IMR-90 (cell line): ENCODE measurements at regions not wholly inside any gene's neighbourhood (a gene's known extent, or its start where the extent isn't known, plus 50 kb on each side); places are given as distances from the start of the nearest gene placed in this dataset.

ENCODE experiments used
- ATAC-seq: fragments of 200-7000 bp; cut with Tn5 transposase; 2 replicates; pipeline ENCODE4 v1.9.1; 2020; ENCODE audit warnings: low read depth, mild to moderate bottlenecking, moderate library complexity
- BruUV-seq: library from RNA; stranded (reverse); fragments of 400-500 nt; replicated peaks from 2 replicates; lab custom pipeline; 2021; lab: Mats Ljungman, UMichigan
- CTCF ChIA-PET: fragments of 300-600 bp; formaldehyde crosslinking; extraction: SDS; loops from one replicate; lab custom pipeline; 2021; ENCODE audit warnings: antibody characterized with exemption; lab: Yijun Ruan, JAX
- POLR2A ChIA-PET: fragments of 300-600 bp; sonication (Branson Sonifier 250); formaldehyde crosslinking; loops from one replicate; lab custom pipeline; 2022; ENCODE audit warnings: antibody characterized with exemption; ENCODE audit not compliant: unreplicated experiment; lab: Charles Lee
- DNase-seq: peaks from one replicate; pipeline ENCODE4 v3.0.0; 2013
- H2AFZ ChIP-seq: replicated peaks from 2 replicates; pipeline ENCODE3; 2013; ENCODE audit warnings: low read length, mild to moderate bottlenecking; ENCODE audit not compliant: poor library complexity
- H2AK5ac ChIP-seq: 2 replicates; pipeline ENCODE4 v1.6.1; 2013; ENCODE audit warnings: low read depth, low read length, inconsistent platforms
- H2AK9ac ChIP-seq: replicated peaks from 2 replicates; pipeline ENCODE3; 2013; ENCODE audit warnings: mild to moderate bottlenecking, low read depth, low read length, moderate library complexity; ENCODE audit not compliant: poor library complexity
- H2BK120ac ChIP-seq: 2 replicates; pipeline ENCODE4 v1.6.1; 2013; ENCODE audit warnings: low read depth, low read length, inconsistent platforms
- H2BK15ac ChIP-seq: 3 replicates; pipeline ENCODE4 v1.6.1; 2013; ENCODE audit warnings: low read depth, low read length, inconsistent platforms
- H2BK20ac ChIP-seq: 2 replicates; pipeline ENCODE4 v1.6.1; 2013; ENCODE audit warnings: low read depth, mild to moderate bottlenecking, inconsistent platforms, low read length, moderate library complexity
- H2BK5ac ChIP-seq: 2 replicates; pipeline ENCODE4 v1.6.1; 2013; ENCODE audit warnings: mild to moderate bottlenecking, low read depth, low read length, inconsistent platforms; ENCODE audit not compliant: poor library complexity, severe bottlenecking
- H3K14ac ChIP-seq: replicated peaks from 2 replicates; pipeline ENCODE4 v1.6.1; 2013; ENCODE audit warnings: low read depth, low read length, inconsistent platforms
- H3K18ac ChIP-seq: 2 replicates; pipeline ENCODE4 v1.6.1; 2013; ENCODE audit warnings: low read depth, low read length, control low read depth
- H3K23ac ChIP-seq: 2 replicates; pipeline ENCODE4 v1.6.1; 2013; ENCODE audit warnings: low read depth, low read length, inconsistent platforms
- H3K27ac ChIP-seq: 2 replicates; pipeline ENCODE4 v1.5.1; 2013; ENCODE audit warnings: mild to moderate bottlenecking, control low read depth, low read length; ENCODE audit not compliant: insufficient read depth
- H3K27me3 ChIP-seq: 2 replicates; pipeline ENCODE4 v1.6.1; 2013; ENCODE audit warnings: low read length; ENCODE audit not compliant: control insufficient read depth, insufficient read depth
- H3K36me3 ChIP-seq: 2 replicates; pipeline ENCODE4 v1.6.1; 2013; ENCODE audit warnings: low read length, mixed read lengths; ENCODE audit not compliant: control insufficient read depth, insufficient read depth
- H3K4ac ChIP-seq: 2 replicates; pipeline ENCODE4 v1.6.1; 2013; ENCODE audit warnings: low read depth, low read length, inconsistent platforms
- H3K4me1 ChIP-seq: 2 replicates; pipeline ENCODE4 v1.6.1; 2013; ENCODE audit warnings: low read length, mixed read lengths; ENCODE audit not compliant: control insufficient read depth, insufficient read depth
- H3K4me2 ChIP-seq: 2 replicates; pipeline ENCODE4 v1.6.1; 2013; ENCODE audit warnings: low read depth, mild to moderate bottlenecking, control low read depth, low read length, moderate library complexity
- H3K4me3 ChIP-seq: 2 replicates; pipeline ENCODE4 v1.5.1; 2013; ENCODE audit warnings: low read depth, mild to moderate bottlenecking, control low read depth, low read length, moderate library complexity; ENCODE audit not compliant: insufficient read depth
- H3K56ac ChIP-seq: 2 replicates; pipeline ENCODE4 v1.6.1; 2013; ENCODE audit warnings: low read length, inconsistent platforms; ENCODE audit not compliant: insufficient read depth; ENCODE audit errors: extremely low read depth
- H3K79me1 ChIP-seq, 2 experiments: 2 replicates each; pipeline ENCODE4 v1.6.1; 2013; ENCODE audit warnings: low read length in 2 of 2, inconsistent platforms in 1 of 2, low read depth in 1 of 2
- H3K9ac ChIP-seq: 2 replicates; pipeline ENCODE4 v1.6.1; 2013; ENCODE audit warnings: low read depth, low read length, control low read depth
- H3K9me1 ChIP-seq: 2 replicates; pipeline ENCODE4 v1.6.1; 2013; ENCODE audit warnings: low read length, inconsistent platforms; ENCODE audit not compliant: insufficient read depth
- H3K9me3 ChIP-seq: 2 replicates; pipeline ENCODE4 v1.6.1; 2013; ENCODE audit warnings: low read length; ENCODE audit not compliant: control insufficient read depth, insufficient read depth
- H4K20me1 ChIP-seq: 2 replicates; pipeline ENCODE4 v1.6.1; 2013; ENCODE audit warnings: low read length, inconsistent platforms; ENCODE audit not compliant: insufficient read depth
- H4K5ac ChIP-seq: 2 replicates; pipeline ENCODE4 v1.6.1; 2013; ENCODE audit warnings: mild to moderate bottlenecking, low read depth, low read length, control low read depth
- H4K8ac ChIP-seq, 2 experiments: 2 replicates each; pipeline ENCODE4 v1.6.1; 2013; ENCODE audit warnings: low read depth in 2 of 2, low read length in 2 of 2, control low read depth in 1 of 2, inconsistent platforms in 1 of 2
- H4K91ac ChIP-seq: 2 replicates; pipeline ENCODE4 v1.6.1; 2013; ENCODE audit warnings: low read depth, low read length, inconsistent platforms; ENCODE audit not compliant: insufficient read depth
- CEBPB ChIP-seq: IDR thresholded peaks from 2 replicates; pipeline ENCODE4 v1.6.1; 2012; ENCODE audit warnings: low read depth, low read length, improper control_type of control experiment
- ELK1 ChIP-seq: fragments of 150-350 bp; IDR thresholded peaks from 2 replicates; pipeline ENCODE4 v1.6.1; 2016; ENCODE audit warnings: low read depth, mild to moderate bottlenecking, low read length, moderate library complexity, borderline replicate concordance
- WGBS, 2 experiments: methylation state at CpG; one replicate each; pipeline versions ENCODE4 v1.1.5 to v1.1.7; 2013; ENCODE audit warnings: missing lambda C conversion rate in 2 of 2; ENCODE audit not compliant: insufficient read length in 1 of 2; ENCODE audit errors: extremely low coverage in 2 of 2; 5-methylcytosine and 5-hydroxymethylcytosine counted together
- dilution Hi-C: fragments of 300-500 bp; cut with HindIII; formaldehyde crosslinking; loops from one replicate; pipeline ENCODE4 v1.14.3; 2018; ENCODE audit warnings: low sequenced_read_pairs; ENCODE audit not compliant: unreplicated experiment
- in situ Hi-C: fragments of 300-500 bp; cut with MboI; formaldehyde crosslinking; loops from 3 replicates; pipeline ENCODE4 v1.14.3; 2019; ENCODE audit warnings: low sequenced_read_pairs, inconsistent platforms, mixed read lengths
- intact Hi-C: fragments of 100-400 bp; cut with micrococcal nuclease; formaldehyde crosslinking; loops from 2 replicates; pipeline ENCODE4 v1.10.0; 2022

GRCh38 chr5:8350644-8351339, 481.8 kb downstream of the MTRR start:
- CTCF ChIA-PET: no interaction called here

More at GRCh38 chr5:8350644-8351339, 481.8 kb downstream of the MTRR start:
- in situ Hi-C loops (no loop called here), intact Hi-C loops (no loop called here), dilution Hi-C loops (no loop called here)
- Histone ChIP-seq H3K79me1 (no peaks in the 10 kb centered on the region), H2AK9ac (no peak overlapping the region), H3K4ac (no peak overlapping the region), H3K18ac (no peak overlapping the region), H4K20me1 (no peaks in the 10 kb centered on the region), H3K27me3 (no peaks in the 10 kb centered on the region), H2BK120ac (no peak overlapping the region), H3K9me3 (no peaks in the 10 kb centered on the region), H4K5ac (no peak overlapping the region), H3K4me2 (no peak overlapping the region), H2AFZ (no peak overlapping the region), H4K8ac (no peak overlapping the region), H3K4me1 (no peaks in the 10 kb centered on the region), H2BK5ac (no peak overlapping the region), H3K14ac (no peak overlapping the region), H3K36me3 (no peaks in the 10 kb centered on the region), H3K27ac (no peak overlapping the region), H2BK15ac (no peak overlapping the region), H3K4me3 (no peak overlapping the region), H3K56ac (no peak overlapping the region), H3K9ac (no peak overlapping the region), H2AK5ac (no peak overlapping the region), H4K91ac (no peak overlapping the region), H2BK20ac (no peak overlapping the region), H3K9me1 (no peaks in the 10 kb centered on the region), H3K23ac (no peak overlapping the region)
- WGBS, 2 experiments: no CpG with 5 or more reads among the region's 6 CpGs
- no TSS peak for BruUV-seq
- POLR2A ChIA-PET: no interaction called here
- ATAC-seq: no peak
- DNase-seq: no peak
- TF ChIP-seq CEBPB: no peak
- no peak for TF ChIP-seq ELK1
